ENCODE measurements at regions not wholly inside any gene's neighbourhood (a gene's known extent, or its start where the extent isn't known, plus 50 kb on each side); places are given as distances from the start of the nearest gene placed in this dataset.
"Not testable (repeated sequence)": the region's sequence is repeated elsewhere in the genome, so short reads cannot be mapped to it uniquely, and the experiment has no call there.

DNA sequence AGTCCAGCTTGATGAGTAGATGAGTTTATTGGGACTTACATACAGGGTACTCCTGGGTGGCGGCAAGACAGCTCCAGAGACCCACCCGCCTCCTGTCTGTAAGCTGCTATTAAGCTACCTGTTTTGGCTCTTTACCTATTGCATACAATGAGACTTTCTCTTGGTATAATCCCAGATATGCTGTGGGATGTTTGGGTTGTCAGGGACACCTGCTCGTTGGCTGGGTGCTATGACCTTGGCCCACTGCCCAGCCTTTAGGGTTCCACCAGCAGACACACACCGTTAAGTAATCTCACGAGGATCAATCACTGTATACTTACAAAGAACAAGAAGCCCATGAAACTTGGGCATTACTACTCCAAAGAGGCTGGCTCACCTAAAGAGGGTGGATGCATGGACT is 116.4 kb downstream of the NPIPB5 start:
- no peak for DNase-seq

DNA sequence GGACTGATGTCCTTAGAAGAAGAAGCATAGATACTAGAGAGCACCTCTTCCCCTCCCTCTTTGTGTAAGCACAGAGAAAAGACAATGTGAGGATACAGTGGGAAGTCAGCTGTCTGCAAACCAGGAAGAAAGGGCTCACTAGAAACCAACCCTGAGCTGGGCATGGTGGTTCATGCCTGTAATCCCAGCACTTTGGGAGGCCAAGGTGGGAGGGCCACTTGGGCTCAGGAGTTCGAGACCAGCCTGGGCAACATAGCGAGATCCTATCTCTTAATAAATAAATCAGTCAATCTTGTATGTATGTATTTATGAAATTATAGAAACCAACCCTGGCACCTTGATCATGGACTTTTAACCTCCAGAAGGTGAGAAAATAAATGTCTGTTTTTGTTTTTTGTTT is 118.3 kb downstream of the NPIPB5 start:
- DNase-seq: no peak

DNA sequence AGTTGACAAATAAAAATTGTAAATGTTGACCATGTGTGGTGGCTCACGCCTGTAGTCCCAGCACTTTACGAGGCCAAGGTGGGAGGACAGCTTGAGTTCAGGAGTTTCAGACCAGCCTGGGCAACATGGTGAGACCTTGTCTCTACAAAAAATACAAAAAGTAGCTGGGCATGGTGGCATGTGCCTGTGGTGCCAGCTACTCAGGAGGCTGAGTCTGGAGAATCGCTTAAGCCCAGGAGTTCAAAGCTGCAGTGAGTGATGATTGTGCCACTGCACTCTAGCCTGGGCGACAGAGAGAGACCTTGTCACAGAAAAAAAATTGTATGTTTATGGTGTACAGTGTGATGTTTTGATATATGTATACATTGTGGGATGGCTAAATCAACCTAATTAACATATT is 119.6 kb downstream of the NPIPB5 start:
- no peak for DNase-seq

DNA sequence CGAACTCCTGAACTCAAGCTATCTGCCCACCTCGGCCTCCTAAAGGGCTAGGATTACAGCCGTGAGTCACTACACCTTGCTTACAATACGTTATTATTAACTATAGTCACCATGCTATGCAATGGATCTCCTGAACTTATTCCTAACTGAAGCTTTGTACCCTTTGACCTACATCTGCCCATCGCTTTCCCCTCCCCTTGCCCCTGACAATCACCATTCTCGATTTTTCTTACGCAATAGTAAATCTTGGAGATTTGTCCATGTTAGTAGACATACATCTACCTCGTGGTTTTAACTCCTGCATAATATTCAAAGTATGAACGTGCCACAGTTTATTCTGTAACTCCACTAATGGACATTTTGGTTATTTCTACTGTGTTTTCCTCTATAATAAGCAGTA is 120.6 kb downstream of the NPIPB5 start:
- DNase-seq: no peak

DNA sequence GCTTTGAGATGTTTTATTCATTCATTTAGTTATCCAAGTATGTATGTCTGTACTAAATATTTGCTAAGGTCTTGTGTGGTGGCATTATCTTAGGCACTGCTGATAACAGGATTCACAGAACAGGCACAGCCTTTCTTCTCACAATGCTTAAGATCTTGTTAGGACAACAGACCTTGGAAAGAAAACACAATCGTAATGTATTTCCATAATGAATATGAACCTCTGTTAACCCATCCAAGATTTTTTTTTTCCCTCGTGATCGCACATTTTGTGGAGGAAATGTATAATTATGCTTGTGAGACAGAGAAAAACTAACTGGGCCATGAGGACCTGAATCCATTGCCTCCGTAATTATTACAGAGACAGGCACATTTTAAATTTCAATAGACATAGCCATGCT is 121.9 kb downstream of the NPIPB5 start:
- DNase-seq: no peak

DNA sequence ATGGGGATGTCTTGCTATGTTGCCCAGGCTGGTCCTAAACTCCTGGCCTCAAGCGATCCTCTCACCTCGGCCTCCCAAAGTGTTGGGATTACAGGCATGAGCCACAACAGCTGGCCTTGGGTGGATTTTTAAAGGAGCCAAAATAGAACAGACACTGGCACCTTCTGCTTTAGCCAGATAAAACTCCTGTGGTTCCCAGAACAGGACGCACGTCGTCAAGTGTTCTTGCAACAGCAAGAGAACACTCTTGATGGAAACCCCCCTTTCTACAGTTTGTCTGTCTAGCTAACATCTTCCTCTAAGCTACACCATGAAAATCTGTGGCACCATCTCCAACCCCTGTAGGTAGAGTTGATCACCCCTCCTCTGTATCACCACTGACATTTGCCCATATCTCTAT is 122.6 kb downstream of the NPIPB5 start:
- DNase-seq: no peak

DNA sequence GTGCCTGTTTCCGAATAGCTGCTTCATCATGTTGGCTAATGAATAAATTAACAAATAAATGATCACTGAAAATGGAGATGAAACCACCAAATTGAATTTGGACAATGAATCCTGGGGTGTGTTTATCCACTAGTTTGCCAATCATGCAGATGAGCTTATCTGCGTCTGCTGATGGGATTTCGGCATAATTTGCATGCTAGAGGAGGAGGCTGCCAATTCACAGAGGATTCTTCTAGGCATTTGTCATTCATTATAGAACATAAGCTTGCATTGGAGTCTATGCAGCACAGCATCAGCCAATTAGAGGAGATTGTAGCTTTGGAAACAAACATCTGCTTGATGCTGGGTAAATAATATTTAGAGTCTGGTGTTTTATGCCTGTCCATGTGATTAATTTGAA is 123.1 kb downstream of the NPIPB5 start:
- DNase-seq: no peak

DNA sequence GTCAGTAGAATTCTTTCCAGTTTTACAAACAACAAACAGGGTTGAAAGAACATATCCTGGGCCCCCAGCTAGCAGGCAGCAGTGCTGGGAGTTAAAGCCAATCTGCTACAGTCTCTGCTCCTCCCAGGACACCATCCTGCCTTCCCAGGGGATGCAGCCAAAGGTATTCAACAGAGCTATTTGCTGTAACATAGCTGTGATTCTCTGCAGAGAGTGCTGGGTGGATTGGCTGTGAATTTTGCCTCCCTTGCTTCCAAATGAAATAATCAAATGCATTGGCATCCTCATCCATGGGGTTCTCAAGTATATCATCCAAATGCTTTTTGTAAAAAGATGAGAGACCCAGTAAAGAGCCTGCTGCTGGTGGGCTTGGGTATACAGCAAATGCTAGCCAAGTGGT is 124.3 kb downstream of the NPIPB5 start:
- no peak for DNase-seq

DNA sequence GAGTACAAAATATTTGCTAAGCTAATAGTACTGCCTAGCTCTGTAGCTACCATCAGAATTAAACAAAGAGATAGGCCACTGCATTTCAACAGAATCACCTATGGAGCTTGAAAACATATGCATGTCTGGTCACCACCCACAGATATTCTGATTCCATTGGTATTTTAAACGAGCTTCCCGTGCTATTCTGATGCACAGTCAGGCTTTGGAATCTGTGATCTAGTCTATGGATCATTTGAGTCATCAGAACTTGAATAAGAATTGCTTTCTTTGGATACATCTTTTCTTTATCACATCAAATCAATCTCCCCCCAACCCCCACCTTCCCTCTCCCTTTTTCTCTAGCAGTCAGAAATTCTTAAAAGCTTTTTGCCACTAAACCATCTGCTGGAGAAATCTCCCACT is 124.7 kb downstream of the NPIPB5 start:
- no peak for DNase-seq

DNA sequence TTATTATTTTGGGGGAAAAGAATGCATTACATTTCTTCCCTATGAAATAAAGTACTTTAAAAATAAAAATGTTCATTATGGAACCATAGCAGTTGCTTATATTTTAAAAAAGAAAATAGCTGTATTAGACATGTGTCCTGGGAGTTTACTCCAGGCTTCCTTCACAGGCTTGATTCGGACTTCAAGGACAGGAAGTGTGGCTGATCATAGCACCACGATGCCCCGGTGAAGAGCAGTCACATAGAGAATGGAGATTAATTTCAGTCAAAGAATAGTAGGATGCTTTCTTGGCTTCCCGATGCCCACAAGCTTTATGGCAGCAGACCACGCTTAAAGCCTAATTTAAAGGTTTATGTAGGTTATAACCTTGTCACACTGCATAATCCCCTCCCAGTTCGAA is 125.1 kb downstream of the NPIPB5 start:
- DNase-seq: no peak

DNA sequence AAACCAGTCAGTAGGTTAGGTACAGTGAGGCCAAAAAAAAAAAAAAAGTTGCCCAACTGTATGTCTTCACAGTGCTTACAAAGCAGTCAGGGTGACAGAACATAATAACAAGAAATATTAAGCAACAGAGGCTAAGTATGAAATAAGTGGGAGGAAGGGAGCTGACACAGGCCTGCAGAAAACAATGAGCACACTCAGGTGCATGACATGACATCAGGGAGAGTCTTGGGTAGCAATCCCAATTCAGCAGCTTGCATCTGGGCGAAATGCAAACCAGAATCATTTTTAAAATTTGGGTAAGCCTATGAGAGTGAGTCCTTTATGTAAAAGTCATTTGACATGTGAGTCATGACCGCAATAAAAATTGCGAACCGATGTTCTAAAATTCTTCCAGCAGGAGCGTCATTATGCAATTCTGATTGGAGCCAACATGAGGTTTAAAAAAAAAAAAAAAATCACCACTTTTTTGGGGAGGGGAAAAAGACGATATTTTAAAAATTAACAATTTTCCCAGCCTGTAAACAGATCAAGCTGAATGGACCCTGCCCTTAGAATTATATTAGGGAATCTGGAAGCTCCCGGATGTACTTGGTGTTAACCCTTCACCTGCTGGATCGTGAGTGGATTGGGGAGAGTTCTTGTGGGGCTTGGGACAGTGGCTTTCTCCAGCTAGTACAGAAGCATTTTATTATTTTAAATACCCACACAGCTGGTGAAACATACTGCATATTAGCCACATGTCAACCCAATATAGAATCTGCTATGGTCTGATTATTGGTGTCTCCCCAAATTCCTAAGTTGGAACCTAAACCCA is 127.9 kb downstream of the NPIPB5 start:
- no peak for DNase-seq

DNA sequence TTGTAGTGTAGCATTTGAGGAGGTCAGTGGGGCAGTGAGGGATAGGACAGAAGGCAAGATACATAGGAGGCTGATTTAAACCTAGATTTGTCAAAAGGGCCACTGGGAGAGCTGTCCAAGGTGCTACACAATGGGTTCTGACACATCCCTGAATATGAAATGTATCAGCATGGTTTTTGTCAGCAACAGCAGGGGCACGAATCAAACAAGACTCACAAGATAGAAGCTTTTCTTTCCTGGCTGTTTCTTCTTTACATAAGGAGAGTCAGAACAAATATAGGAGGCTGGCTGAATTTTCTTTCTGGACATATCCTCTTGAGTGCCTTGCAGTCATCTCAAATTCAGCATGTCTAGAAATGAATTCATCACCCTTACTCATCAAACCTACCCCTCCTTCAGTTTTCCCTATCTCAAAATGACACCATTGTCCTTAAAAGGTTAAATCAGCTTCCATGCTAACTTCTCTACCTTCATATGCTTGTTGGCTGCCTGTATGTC is 130.5 kb downstream of the NPIPB5 start:
- DNase-seq: no peak

DNA sequence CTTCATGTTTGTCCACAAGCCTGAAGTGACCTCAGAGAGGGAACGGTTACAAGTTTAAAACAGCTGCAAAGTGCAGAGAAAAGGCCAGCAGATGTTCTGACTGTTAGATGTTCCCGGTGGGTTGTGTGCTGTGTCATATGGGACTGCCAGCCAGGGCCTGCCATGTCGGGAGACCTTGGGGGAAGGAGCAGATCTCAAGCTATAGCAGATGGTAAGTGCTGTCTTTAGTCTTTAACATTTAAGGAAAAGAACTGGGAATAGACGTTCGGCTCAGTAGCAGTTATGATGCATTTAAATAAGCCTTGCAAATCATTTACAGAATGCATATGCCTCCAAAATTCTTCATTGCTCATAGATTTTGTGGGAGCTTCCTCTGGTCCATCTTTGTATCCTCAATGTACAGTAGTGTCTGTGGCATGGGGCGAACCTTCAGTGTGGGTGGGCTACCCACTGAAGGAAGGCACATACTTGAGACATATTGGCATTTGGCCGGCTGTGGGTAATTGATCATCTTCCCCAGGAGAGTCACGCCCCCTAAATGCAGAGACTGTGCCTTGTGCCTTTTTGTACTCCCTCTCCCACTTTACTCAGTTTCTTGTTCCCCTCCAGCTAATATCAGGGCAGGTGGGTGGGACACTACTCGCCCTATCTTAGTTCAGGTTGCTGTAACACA is 131.9 kb downstream of the NPIPB5 start:
- no peak for DNase-seq

DNA sequence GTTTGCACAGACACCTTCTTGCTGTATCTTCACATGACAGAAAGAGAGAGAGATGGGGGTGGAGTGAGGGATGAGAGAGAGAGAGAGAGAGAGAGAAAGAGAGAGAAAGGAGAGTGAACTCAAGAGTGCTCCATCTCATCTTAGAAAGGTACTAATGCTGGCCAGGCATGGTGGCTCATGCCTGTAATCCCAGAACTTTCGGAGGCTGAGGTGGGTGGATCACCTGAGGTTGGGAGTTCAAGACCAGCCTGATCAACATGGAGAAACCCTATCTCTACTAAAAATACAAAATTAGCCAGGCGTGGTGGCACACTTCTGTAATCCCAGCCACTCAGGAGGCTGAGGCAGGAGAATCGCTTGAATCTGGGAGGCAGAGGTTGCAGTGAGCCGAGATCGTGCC is 132.5 kb downstream of the NPIPB5 start:
- not testable (repeated sequence) for DNase-seq

DNA sequence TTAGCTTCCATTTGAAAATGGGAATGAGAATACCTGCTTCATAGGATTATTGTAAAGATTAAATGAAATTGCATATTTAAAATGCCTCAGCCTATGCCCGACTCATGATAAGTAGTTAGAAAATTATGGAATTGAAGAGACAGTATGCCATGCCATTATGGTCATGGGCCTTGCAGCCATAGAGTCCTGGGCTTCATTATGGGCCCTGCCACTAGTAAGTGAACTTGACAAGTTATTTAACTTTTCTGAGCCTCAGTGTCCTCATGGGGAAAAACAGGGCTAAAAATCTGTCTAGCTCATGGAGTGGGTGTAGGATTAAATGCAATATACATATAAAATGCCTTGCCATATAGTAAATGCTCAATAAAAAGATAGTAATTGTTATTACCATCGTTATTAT is 133.2 kb downstream of the NPIPB5 start:
- no peak for DNase-seq

DNA sequence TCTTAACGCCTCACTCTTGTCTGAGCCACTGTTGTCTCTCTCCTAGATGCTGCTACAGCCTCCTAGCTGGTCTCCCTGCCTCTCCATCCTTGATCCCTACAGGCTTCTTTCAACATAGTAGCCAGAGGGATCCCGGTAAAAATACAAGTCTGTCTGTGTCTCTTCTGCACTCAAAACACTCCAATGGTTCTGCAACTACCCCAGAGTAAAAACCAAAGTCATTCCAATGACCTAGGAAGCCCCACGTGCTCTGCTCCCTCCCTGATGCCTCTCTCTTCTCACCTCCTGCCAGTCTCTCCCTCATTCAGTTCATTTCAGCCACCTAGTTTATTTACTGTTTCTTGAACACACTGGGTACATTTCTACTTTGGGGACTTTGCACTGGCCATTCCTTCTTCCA is 135.2 kb downstream of the NPIPB5 start:
- DNase-seq: no peak

DNA sequence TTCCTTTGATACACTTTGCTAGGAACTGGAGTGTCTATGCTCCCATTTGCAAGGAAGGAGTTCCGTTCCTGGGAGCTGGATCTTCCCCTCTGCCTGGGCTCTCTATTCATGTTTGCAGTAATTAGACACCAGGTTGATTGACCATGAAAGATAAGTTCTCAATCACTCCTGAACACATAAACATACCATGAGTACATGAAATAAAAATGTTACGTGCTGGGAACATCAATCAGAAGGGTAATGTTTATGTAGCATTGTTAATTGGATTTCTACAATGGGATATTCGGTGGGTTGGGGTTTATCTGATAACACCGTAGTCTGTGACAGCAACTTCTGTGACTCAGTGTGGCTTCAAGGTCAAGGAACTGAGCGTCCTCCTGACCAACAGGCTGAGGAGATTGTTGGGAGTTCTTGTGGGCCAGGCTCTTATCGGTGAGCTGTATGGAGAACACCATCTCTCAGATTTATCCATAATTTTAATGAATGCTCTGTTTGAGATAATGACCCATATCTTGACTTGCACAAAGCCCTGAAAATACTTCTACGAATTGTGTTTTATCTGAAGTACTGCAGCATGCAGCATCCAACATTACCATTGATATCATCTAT is 136.4 kb downstream of the NPIPB5 start:
- DNase-seq: no peak

DNA sequence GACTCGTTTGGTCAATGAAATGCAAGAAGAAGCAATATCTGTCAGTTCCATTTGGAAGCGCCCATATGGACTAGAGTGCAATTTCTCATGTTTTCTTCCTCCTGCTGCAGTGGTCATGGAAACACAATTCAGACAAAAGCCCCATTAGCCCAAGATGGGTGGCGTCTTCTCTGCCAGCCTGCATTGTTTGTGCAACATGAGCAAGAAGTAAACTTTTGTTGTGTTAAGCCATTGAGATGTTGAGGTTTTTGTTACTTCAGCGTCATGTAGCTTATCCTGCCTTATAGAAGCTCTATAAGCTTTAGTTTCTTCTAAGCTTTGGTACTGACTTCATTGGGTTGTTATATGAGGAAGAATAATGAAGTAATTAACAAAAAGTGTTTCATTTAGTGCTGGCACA is 137.4 kb downstream of the NPIPB5 start:
- no peak for DNase-seq

DNA sequence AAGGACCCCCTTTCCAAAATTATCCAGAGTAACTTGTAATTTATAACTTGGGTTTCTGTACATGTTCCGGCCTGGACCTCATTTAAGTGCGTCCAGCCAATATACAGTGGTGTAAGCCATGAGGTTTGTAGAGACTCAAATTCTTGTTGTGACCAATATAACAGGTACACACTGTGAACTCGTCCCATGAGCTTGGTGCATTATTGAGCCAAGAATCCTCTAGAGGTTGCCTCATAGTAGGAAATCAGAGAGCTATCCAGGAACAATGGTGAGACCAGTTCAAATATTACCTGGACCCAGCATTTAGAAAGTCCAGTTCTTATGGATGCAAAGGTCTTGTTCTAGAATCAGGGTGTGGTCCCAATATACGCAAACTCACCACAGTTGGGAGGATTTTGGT is 138.2 kb downstream of the NPIPB5 start:
- no peak for DNase-seq

DNA sequence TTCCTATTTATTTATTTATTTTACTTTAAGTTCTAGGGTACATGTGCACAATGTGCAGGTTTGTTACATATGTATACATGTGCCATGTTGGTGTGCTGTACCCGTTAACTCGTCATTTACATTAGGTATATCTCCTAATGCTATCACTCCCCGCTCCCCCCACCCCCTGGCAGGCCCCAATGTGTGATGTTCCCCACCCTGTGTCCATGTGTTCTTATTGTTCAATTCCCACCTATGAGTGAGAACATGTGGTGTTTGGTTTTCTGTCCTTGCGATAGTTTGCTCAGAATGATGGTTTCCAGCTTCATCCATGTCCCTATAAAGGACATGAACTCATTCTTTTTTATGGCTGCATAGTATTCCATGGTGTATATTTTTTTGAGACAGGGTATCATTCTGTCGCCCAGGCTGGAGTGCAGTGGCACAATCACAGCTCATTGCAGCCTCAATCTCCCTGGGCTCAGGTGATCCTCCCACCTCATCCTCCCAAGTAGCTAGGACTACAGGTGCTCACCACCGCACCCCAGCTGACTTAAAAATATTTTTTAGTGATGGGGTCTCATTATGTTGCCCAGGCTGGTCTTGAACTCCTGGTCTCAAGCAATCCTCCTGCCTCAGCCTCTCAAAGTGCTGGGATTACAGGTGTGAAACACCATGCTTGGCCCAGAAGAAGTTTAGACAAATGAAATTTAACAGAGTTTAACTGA is 140.6 kb downstream of the NPIPB5 start:
- DNase-seq: not testable (repeated sequence)

DNA sequence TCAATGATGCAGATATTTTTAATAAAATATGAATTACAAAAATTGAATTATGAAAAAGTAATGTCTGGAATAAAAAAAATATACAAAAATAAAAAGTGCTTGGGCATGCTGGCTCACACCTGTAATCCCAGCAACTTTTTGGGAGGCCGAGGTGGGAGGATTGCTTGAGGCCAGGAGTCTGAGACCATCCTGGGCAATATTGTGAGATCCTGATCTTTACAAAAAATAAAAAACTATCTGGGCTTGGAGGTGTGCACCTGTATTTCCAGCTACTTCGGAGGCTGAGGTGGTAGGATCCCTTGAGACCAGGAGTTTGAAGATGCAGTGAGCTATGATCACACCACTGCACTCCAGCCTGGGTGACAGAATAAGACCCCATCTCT is 141.8 kb downstream of the NPIPB5 start:
- no peak for DNase-seq

DNA sequence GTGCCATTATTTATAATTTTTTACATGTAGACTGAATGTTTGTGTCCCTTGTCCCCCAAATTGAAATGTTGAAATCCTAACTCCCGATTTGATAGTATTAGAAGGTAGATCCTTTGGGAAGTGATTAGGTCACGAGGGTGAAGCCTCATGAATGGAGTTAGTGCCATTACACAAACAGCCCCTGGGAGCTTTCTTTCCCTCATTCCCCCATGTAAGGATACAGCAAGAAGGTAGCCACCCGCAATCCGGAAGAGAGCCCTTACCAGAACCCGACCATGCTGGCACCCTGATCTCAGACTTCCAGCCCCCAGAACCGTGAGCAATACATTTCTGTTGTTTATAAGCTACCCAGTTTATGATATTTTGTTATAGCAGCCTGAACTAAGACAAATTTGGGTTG is 143.2 kb downstream of the NPIPB5 start:
- DNase-seq: no peak

DNA sequence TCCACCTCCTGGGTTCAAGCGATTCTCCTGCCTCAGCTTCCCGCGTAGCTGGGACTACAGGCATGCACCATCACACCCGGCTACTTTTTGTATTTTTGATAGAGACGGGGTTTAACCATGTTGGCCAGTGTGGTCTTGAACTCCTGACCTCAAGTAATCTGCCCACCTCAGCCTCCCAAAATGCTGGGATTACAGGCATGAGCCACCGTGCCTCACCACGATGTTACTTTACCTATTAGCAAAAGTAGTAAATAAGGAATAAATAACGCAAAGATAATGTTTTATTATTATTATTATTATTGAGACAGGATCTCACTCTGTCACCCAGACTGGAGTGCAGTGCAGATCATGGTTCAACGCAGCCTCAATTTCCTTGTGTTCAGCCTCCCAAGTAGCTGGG is 145.9 kb downstream of the NPIPB5 start:
- DNase-seq: not testable (repeated sequence)

DNA sequence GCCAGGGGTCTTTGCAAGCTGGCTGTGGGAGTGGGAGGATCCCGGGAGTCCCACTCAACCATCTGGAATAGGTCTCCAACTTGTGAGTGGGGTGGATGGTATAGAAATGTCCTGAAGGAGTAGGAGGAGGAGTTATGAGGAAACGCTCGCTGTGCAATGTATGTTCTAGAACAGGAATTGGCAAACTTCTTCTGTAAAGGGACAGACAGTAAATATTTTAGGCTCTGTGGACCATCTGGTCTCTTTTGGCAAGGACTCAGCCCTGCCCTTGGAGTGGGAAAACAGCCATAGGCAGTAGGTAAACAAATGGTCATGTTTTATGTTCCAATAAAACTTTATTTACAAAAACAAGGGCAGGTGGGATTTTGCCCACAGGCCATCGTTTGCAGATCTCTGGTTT is 149.2 kb downstream of the NPIPB5 start:
- no peak for DNase-seq

All from stimulated activated CD4-positive, alpha-beta T cell treated with anti-CD3 and anti-CD28 coated beads, Interleukin-4, amount 100 ng/mL, for 4 hours (primary cell).